ENCODE measurements at regions not wholly inside any gene's neighbourhood (a gene's known extent, or its start where the extent isn't known, plus 50 kb on each side); places are given as distances from the start of the nearest gene placed in this dataset.
"Not testable (repeated sequence)": the region's sequence is repeated elsewhere in the genome, so short reads cannot be mapped to it uniquely, and the experiment has no call there.

- not testable (repeated sequence) for TF ChIP-seq CTCF (IDR thresholded peaks at IDR 0.05; ENCODE audit: insufficient read depth, low read length); POLR2AphosphoS5 (IDR thresholded peaks at IDR 0.05; ENCODE audit: low read depth); SPI1 (IDR thresholded peaks at IDR 0.05; ENCODE audit: borderline replicate concordance, low read depth); REST (IDR thresholded peaks at IDR 0.05; ENCODE audit: insufficient replicate concordance, low read depth); GABPA (IDR thresholded peaks at IDR 0.05; ENCODE audit: low read depth)
These were observed 137.0 kb upstream of the PALMD start for GRCh38 chr1:99508733-99509445.

Measured in HL-60 (cell line).